ENCODE measurements at regions not wholly inside any gene's neighbourhood (a gene's known extent, or its start where the extent isn't known, plus 50 kb on each side); places are given as distances from the start of the nearest gene placed in this dataset.

- H3K4me1 Mint-ChIP-seq = no peaks in the 10 kb centered on the region
- TF ChIP-seq NANOG (IDR thresholded peaks at IDR 0.05; ENCODE audit: borderline replicate concordance) (no peak), EZH2phosphoT487 (IDR thresholded peaks at IDR 0.05; ENCODE audit: unreplicated experiment) (no peak), ZNF114 (CRISPR knock-in tag; IDR thresholded peaks at IDR 0.05) (no peak), CTCF (conservative IDR thresholded peaks at IDR 0.05; ENCODE audit: low read depth in 2 of 2) (no peak), EZH2 (IDR thresholded peaks at IDR 0.05; ENCODE audit: low read depth, unreplicated experiment) (no peak), CREB1 (CRISPR knock-in tag; IDR thresholded peaks at IDR 0.05; ENCODE audit: low read depth) (no peak), POLR2AphosphoS5 (IDR thresholded peaks at IDR 0.05; ENCODE audit: low read depth) (no peak), REST (IDR thresholded peaks at IDR 0.05; ENCODE audit: unreplicated experiment) (no peak), ZNF331 (CRISPR knock-in tag; IDR thresholded peaks at IDR 0.05; ENCODE audit: low read depth) (no peak), ETS1 (IDR thresholded peaks at IDR 0.05) (no peak), JUNB (IDR thresholded peaks at IDR 0.05; ENCODE audit: unreplicated experiment) (no peak), STAT1 (IDR thresholded peaks at IDR 0.05; ENCODE audit: unreplicated experiment) (no peak)
- TF ChIP-seq, protein P1, sequence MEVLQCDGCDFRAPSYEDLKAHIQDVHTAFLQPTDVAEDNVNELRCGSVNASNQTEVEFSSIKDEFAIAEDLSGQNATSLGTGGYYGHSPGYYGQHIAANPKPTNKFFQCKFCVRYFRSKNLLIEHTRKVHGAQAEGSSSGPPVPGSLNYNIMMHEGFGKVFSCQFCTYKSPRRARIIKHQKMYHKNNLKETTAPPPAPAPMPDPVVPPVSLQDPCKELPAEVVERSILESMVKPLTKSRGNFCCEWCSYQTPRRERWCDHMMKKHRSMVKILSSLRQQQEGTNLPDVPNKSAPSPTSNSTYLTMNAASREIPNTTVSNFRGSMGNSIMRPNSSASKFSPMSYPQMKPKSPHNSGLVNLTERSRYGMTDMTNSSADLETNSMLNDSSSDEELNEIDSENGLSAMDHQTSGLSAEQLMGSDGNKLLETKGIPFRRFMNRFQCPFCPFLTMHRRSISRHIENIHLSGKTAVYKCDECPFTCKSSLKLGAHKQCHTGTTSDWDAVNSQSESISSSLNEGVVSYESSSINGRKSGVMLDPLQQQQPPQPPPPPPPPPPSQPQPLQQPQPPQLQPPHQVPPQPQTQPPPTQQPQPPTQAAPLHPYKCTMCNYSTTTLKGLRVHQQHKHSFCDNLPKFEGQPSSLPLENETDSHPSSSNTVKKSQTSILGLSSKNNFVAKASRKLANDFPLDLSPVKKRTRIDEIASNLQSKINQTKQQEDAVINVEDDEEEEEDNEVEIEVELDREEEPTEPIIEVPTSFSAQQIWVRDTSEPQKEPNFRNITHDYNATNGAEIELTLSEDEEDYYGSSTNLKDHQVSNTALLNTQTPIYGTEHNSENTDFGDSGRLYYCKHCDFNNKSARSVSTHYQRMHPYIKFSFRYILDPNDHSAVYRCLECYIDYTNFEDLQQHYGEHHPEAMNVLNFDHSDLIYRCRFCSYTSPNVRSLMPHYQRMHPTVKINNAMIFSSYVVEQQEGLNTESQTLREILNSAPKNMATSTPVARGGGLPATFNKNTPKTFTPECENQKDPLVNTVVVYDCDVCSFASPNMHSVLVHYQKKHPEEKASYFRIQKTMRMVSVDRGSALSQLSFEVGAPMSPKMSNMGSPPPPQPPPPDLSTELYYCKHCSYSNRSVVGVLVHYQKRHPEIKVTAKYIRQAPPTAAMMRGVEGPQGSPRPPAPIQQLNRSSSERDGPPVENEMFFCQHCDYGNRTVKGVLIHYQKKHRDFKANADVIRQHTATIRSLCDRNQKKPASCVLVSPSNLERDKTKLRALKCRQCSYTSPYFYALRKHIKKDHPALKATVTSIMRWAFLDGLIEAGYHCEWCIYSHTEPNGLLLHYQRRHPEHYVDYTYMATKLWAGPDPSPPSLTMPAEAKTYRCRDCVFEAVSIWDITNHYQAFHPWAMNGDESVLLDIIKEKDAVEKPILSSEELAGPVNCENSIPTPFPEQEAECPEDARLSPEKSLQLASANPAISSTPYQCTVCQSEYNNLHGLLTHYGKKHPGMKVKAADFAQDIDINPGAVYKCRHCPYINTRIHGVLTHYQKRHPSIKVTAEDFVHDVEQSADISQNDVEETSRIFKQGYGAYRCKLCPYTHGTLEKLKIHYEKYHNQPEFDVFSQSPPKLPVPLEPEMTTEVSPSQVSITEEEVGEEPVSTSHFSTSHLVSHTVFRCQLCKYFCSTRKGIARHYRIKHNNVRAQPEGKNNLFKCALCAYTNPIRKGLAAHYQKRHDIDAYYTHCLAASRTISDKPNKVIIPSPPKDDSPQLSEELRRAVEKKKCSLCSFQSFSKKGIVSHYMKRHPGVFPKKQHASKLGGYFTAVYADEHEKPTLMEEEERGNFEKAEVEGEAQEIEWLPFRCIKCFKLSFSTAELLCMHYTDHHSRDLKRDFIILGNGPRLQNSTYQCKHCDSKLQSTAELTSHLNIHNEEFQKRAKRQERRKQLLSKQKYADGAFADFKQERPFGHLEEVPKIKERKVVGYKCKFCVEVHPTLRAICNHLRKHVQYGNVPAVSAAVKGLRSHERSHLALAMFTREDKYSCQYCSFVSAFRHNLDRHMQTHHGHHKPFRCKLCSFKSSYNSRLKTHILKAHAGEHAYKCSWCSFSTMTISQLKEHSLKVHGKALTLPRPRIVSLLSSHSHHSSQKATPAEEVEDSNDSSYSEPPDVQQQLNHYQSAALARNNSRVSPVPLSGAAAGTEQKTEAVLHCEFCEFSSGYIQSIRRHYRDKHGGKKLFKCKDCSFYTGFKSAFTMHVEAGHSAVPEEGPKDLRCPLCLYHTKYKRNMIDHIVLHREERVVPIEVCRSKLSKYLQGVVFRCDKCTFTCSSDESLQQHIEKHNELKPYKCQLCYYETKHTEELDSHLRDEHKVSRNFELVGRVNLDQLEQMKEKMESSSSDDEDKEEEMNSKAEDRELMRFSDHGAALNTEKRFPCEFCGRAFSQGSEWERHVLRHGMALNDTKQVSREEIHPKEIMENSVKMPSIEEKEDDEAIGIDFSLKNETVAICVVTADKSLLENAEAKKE (CRISPR knock-in tag; IDR thresholded peaks at IDR 0.05) = no peak
- no peaks in the 10 kb centered on the region for H3F3A ChIP-seq (replicated peaks; ENCODE audit: low read depth)
- no peak overlapping the region for H3K4me3 ChIP-seq
- no peak overlapping the region for H2AFZ ChIP-seq
- H3K27me3 ChIP-seq (ENCODE audit: insufficient read depth) = no peaks in the 10 kb centered on the region
- peaks cover 4% of the 10 kb centered on the region; the same call in 1 of the 2 replicates for H3K36me3 ChIP-seq (ENCODE audit: insufficient read depth)
- peaks cover 76% of the 10 kb centered on the region for H3K9me3 Mint-ChIP-seq
- H3K79me2 ChIP-seq (replicated peaks; ENCODE audit: insufficient read depth) = no peaks in the 10 kb centered on the region
- H3K4me2 ChIP-seq = no peak overlapping the region
- H3K36me3 Mint-ChIP-seq (ENCODE audit: low read depth) = peaks cover 7% of the 10 kb centered on the region; the same call in 2 of the 3 replicates
- DNase-seq (ENCODE audit: low spot score) = no peak
- H3K9me2 ChIP-seq (ENCODE audit: insufficient read depth) = no peaks in the 10 kb centered on the region
- peaks cover 1% of the 10 kb centered on the region for H3K27me3 Mint-ChIP-seq (ENCODE audit: insufficient read depth, low read depth, poor library complexity)
- H3K27ac ChIP-seq (ENCODE audit: low read depth) = no peak overlapping the region
- ATAC-seq = no peak
- H4K20me1 ChIP-seq (replicated peaks; ENCODE audit: insufficient read depth) = no peaks in the 10 kb centered on the region
- H3K4me1 ChIP-seq (ENCODE audit: insufficient read depth) = no peaks in the 10 kb centered on the region
- H3K4me3 Mint-ChIP-seq = no peak overlapping the region
- no peak overlapping the region for H3K27ac Mint-ChIP-seq
Observed at GRCh38 chr7:145543242-145543641, 573.4 kb upstream of the CNTNAP2 start.

Measured in GM23338 (cell line).